ENCODE measurements at regions not wholly inside any gene's neighbourhood (a gene's known extent, or its start where the extent isn't known, plus 50 kb on each side); places are given as distances from the start of the nearest gene placed in this dataset.

- TF ChIP-seq CTCF (IDR thresholded peaks at IDR 0.05) (no peak), EZH2 (IDR thresholded peaks at IDR 0.05; ENCODE audit: borderline replicate concordance, insufficient read depth, low read depth, low read length, poor library complexity, severe bottlenecking) (no peak)
Observed at GRCh38 chr2:107466241-107466640, 360.5 kb upstream of the RGPD4 start.

All from B cell (primary cell).